ENCODE measurements at regions not wholly inside any gene's neighbourhood (a gene's known extent, or its start where the extent isn't known, plus 50 kb on each side); places are given as distances from the start of the nearest gene placed in this dataset.
A peak's percentile ranks its signal among the peaks of the same experiment; 100 is the strongest.

DNA sequence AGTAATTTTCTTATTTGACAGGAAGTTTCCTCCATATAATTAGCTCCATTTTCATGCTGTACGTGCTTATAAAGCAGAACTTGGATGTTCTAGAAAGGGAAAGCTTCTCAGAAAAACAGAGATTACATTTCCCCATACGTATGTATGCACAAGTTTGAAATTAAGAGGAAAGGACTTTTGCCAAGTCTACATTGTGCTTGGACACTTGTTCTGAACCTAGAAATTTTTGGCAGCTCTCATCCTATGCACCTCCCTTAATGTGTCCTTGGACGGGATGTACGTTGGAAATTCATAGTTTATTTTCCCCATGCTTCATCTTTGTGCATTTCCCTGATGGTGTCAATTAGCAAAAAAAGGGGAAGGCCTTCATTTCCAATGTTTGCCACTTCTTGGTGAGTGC, 322.7 kb downstream of the BLID start:
- DNase-seq, result no peak

DNA sequence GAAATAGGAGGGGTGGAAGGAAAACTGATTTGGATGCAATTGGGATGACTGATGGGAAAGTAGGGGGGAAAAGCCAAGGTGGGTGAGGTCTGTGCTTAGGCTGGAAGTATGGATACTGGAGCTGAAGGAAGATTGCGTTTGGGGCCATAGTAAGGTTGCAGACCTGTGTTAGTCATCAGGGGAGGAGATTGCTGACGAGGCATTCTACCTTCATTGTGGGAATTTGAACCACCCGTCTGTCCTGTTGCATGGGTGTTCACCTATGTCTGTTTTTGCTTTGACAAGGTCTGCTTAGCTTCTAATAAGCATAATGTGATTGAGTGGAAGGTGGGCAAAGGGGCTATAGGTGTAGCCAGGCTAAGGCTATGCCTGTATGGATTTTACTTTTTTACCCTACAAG, 323.8 kb downstream of the BLID start:
- no peak for DNase-seq

DNA sequence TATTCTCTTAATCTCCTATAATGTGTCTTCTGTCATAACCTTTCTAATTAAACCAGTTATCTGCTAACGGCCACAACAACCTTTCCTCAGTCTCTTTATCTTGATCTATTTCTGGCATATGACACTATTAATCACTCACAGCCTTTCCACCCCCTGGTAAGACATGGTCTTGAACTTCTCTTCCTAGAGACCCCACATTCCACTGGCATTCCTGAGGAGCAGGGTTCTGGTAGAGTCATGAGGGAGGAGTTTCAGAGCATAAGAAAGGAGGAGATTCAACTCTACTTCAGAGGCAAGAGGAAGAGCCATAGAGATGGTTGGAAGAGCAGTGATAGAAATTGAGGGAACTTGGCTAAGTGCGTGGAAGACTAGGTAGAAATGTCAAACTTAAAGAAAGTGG, 325.6 kb downstream of the BLID start:
- no peak for DNase-seq

DNA sequence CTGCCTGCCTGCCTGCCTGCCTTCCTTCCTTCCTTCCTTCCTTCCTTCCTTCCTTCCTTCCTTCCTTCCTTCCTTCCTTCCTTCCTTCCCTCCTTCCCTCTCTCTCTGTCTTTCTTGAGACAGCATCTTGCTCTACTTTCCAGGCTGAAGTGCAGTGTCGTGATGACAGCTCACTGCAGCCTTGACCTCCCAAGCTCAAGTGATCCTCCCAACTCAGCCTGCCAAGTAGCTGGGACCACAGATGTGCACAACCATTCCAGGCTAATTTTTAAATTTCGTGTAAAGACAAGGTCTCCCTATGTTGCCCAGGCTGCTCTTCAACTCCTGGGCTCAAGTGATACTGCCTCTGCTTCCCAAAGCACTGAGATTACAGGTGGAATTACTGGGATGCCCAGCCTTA, 328.2 kb upstream of the SORL1-AS1 start:
- DNase-seq, result no peak

DNA sequence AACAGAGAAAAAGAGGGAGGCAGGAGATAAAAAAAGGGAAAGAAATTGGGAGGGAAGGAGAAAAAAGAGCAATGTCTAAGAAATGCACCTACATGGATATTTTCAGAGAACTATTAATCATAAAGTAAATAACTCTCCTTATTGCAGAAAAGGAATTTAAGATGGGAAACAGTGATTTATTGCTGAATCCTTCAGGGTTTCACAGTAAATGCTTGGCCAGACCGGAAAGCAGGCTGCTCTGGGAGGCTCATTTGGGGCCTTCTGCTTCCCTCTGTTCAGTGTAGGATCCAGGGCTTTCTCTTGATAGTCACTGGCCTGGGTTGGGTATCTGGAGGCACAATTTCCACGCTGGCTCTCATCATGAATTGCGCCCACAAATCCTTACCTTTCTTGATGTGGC, 324.3 kb upstream of the SORL1-AS1 start:
- DNase-seq, result no peak

DNA sequence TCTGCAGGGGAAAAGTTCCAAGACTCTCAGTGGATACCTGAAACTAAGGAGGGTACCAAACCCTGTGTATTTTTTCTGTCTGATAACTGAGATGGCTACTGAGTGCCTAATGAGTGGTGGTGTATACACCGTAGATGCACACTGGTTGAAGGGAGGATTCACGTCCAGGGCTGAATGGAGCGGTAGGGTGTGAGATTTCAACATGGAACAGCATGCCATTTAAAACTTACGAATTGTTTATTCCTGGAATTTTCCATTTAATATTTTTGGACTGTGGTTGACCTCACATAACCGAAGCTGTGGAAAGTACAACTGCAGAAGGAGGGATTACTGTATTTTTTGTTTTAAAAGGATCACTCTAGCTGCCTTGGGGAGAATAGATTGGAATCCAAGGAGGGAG, 322.5 kb upstream of the SORL1-AS1 start:
- no peak for DNase-seq

DNA sequence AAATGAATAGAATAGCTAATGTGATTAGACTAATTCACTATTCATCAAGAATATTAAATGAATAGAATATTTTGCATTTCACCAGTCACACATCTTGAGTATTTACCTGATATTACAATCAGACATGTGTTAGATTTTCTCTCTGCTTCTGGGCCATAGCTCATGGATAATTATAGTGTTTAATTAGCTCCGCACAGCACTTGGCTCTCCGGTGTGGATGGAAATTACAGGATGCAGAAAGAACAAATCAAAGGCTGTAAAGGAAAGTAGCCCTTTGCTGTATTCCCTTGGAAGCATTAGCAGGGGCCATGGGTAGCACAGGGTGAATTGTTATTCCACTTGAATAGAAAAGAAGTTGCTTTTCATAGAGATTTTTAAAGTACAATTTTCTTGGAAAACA, 320.3 kb upstream of the SORL1-AS1 start:
- DNase-seq, result no peak

DNA sequence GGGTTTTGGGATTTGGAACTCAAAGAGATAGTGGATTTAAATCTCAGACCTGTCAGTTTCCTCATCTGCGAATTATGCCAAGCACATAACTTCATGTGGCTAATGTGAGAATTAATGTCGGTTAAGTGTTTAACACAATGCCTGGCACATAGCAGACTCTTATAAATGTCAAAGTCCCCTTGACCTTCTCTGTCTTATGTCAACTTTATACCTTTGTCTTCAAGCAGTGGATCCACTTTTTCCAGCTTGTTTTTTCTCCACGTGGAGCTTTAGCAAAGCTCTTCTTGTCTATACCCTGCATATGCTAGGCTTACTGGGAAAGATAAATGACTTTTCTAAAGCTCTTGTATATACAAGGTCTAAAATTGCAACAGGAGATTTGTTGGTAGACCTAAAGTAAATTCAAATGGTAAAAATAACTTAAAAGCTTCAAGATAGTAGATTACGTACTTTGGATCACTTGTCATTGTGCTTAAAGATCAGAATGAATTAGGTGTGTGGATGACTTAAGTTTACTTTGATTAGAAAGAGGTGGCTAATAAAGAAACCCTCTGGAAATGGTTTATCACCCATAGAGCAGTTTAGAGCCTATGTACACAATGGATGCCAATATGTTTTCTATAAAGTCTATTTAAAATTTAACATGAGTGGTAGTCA, 318.3 kb upstream of the SORL1-AS1 start:
- no peak for DNase-seq

DNA sequence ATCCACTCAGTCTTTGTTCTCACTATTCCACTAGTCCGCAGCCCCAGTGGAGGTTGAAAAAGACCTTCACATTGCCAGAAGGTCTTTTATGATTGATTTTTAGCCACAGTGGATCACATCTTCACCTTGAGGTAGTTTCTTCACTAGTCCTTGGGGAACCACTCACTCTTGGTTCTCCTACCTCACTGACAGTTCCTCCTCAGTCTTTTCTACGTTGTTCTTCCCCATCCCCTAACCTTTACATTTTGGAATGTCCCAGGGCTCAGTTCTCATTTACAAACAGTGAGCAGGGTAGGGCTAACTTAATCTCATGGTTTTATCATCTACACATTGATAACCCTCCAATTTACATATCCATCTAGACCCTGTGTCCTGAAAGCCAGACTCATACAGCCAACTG, 316.4 kb upstream of the SORL1-AS1 start:
- no peak for DNase-seq

DNA sequence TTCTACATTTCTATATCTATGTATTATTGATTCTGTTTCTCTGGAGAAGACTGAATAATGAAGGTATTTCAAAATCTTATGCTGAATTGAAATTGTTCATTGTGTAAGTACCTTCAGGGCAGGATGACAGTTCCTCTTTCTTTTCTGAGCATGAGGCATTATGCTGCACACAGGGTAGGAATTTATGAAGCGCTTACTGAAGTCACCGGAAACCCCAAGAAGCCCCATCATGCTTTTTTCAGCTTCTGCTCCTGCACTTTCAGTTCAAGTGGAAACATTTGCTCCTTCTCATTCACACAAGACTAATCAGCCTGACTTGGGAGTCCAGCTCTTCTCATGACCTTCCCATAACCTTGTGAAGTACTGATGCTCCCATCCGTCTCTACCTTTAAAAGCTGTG, 314.7 kb upstream of the SORL1-AS1 start:
- DNase-seq, result no peak

DNA sequence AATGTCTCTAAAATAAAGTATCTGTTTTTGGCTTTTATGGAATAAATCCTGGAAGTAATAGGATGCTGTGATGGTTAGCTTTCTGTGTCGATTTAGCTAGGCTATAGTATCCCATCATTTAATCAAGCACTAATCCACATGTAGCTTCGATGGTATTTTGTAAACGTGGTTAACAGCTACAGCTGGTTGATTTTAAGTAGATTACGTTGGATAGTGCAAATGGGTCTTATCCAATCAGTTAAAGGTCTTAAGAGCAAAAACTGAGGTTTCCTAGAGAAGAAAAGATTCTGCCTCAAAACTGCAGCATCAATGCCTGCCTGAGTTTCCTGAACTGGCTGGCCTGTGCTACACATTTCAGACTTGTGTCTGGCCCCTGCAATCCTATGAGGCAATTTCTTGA, 314.2 kb upstream of the SORL1-AS1 start:
- no peak for DNase-seq

DNA sequence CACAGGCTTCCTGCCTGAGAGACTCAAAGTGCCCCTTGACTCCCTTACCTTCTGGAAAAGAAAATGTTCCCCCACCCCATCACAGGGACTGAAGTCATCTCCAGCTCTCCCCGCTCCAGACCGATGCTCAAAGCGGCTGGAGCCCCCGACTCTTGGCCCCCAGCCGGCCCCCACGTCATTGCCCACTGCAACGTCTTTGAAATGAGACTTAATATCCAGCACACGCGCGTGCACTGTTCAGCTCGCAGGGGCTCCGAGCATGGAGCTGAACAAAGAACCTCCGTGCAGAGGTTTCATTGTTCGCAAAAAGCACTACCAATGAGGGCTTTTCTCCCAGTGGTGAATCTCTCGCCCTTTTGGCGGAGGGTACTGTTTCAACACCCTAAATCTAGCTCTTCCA, 313.4 kb upstream of the SORL1-AS1 start:
- no peak for DNase-seq

DNA sequence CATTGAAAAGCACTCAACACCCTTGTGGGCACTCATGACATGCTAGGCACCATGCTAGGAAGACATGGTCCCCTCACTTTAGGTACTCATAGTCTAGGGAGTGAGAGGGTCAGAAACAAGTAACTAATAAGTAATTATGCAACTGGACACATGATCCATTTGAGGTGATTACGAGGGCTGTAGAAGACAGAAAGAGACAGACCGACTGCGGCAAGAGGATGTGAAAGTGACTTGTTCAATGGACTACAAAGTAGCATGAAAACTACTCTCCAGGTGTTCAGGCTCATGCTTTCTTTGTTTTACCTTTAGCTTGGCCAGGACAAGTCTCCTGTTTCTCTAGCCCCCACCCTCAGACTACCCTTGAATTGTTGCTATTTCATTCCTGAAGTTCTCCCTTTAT, 310.8 kb upstream of the SORL1-AS1 start:
- no peak for DNase-seq

DNA sequence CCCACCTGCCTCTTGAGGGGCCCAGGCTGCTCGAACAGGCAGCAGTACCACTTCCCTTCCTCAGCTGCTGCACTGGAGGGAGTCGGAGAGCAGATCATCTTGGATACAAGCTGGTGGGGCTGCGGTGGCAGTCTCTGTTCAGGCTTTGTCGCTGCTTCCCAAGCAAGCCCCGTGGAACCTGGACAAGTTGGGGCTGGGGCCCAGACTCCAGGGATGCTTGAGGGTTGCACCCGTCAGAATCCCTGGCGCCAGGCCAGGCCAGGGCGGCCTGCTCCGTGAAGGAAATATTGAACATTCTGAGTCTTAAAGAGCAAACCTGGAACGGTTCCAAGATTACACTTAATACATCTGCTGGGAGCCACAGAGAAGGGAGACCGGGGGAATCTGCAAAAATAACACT, 310.1 kb upstream of the SORL1-AS1 start:
- DNase-seq, result no peak

DNA sequence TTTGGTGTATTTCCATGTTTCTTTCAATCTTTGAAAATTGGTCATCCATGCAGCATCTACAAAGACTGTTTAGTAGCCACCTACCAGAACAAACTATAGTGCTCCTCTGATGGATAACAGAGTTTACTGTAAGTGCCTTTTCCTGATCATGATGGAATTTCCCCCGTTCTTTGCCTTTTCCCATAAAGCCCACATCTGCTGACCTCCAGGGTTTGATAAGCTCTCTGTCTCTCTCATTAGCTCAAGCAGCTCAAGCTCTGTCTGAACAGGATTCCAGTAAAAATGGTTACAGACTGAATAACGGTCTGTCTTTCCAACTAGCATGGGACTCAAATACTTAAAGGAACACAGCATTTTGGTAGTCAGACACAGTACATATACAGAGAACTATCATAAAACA, 308.4 kb upstream of the SORL1-AS1 start:
- no peak for DNase-seq

DNA sequence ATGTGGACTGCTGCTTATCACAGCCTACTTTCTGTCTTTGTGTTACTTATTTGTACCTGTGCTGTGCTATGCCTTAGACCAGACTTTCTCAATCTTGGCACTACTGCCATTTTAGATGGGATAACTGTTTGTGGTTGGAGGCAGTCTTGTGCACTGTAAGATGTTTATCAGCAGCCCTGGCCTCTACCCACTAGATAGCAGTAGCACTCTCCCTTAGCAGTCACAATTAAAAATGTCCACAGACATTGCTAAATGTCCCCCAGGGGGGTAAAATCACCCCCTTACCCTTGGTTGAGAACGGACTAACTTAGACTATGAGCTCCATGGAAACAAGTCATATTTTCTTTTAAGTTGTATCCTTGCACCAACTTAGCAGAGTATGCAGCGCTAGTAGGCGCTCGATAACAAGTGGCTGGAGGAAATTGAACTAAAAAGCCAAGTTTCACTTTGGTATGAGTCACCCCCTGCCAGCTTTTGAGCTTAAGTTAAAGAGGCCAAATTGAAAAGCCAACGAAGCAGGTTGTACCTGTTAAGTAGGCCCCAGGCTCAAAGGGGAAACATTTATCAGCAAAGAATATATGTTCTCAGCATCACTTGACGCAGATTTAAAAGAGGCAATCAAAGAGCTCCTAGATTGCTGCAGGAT, 304.8 kb upstream of the SORL1-AS1 start:
- no peak for DNase-seq

DNA sequence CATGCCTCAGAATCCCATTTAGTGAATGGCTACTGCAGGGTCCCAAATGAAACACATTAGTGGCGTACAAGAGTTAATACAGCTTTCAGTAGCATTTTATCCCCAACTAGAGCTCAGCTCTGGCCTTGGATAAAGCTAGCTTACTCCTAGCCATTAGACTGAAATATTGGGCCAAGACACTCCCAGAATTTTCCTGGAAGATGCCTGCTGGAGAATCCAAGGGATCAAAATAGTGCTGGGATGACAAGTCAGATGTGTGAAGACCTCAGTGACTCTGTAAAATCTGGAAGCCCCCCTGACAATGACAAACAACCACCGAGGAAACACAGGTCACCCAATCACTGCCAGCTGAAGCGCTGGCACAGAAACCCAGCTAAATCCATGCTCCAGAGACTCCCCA, 303.1 kb upstream of the SORL1-AS1 start:
- no peak for DNase-seq

DNA sequence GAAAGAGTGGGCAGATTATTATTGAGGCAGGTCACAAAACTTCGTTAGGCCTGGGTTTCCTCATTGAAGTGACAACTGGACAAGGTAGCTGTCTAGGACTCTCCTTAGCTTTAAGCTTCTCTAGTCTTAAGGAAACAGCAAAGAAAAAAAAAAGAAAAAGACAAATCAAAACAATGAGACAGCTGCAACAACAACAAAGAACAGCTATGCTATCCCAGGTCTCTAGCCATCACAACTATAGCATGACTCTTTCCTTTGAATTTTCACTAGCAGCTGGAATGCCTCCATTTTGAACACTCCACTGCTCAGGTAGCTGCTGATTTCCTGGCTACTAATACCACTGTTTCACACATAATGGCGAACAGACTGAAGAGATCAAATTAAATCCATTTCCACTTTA, 302.4 kb upstream of the SORL1-AS1 start:
- no peak for DNase-seq

DNA sequence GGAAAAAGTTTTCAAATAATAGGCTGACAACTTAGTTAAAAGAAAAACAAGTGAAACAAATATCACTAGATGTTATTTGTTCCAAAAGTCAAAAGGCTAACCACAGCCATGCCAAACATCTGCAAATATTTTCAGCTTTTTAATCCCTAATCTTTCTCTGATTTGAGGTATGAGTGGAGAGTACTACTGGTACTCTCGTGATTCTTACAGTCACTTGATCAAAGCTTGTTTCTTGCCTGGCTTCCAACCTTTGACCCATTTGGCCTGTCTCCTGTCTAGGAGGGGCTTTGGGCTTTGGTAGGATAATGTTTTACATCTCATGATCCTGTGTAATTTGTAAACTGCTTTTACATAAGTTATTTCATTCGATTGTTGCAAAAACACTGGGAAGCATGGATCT, 301.8 kb upstream of the SORL1-AS1 start:
- DNase-seq, result no peak

DNA sequence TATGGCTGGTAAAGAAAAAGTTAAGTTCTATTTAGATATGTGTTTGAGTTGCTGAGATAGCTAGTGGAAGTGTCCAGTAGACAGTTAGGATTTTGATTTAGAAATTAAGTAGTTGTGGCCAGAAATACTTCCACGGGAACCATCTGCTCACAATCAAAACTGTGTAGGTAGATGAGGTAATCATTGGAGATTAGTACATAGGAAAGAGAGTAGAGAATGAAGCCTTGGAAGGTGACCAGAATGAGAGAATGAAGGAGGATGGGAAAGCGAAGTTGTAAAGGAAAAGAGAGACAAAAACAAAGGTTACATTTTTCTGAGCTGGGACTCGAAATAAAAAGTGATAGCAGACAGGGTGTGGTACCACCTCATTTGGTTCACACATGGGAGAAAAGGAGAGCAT, 296.9 kb upstream of the SORL1-AS1 start:
- DNase-seq, result no peak

DNA sequence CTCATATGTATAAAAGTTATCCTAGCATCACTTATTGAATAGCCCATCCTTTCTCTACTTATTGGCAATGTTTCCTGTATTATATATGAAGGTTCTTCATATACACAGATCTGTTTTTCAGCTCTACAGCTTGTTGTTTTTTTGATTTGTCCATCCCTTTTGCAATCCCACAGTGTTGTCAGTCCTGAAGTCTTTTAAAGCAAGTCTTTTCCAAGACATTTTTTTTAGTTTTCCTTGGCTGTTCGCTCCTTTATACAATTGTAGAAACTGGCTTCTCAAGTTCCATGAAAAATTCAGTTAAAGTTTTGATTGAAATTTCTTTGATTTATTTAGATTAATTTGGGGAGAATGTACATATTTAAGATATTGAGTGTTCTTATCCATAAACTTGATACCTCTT, 295.3 kb upstream of the SORL1-AS1 start:
- DNase-seq, result no peak

DNA sequence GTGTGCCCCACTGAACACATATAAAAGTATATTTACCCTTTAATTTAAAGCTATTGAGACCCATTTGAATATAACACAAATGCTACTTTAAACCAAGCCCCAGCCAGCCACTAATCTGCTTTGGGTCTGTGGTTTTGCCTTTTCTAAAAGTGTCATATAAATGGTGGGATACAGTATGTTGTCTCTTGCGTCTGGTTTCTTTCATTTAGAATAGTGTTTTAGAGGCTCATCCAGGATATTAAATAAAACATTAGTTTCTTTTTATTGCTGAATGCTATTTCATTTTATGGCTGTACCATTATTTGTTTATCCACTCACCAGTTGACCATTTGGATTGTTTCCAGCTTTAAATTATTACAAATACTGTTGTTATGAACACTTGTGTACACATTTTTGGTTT, 290.5 kb upstream of the SORL1-AS1 start:
- DNase-seq, result no peak

DNA sequence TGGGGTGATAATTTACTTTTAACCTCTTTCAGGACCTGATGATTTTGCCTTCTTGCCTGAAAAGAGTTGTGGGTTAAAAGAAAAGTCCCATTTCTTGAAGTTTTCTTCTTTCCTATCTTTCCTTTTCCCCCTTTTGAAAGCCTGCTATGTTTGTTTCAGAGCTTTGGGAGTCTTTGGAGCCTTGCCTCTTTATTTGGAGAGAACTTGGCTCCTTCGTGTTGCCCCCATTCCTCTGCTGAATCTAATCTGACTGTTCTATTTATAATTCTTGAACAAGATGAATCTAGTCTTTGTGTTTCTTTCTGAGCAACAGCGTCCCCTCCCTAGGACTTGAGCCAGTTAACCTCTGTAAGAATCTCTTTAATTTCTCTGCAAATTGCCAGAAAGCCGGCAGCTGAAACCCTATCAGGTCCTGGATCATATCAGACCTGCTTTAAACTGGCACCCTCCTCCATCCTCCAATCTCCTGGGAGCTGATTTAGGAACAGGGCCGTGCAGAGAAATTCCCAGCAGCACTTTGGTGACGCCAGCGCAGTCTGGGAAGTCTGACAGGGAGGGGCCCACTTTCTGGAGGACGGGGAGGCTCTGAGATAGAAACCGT, 289.1 kb upstream of the SORL1-AS1 start:
- peak; percentile 56 for DNase-seq

DNA sequence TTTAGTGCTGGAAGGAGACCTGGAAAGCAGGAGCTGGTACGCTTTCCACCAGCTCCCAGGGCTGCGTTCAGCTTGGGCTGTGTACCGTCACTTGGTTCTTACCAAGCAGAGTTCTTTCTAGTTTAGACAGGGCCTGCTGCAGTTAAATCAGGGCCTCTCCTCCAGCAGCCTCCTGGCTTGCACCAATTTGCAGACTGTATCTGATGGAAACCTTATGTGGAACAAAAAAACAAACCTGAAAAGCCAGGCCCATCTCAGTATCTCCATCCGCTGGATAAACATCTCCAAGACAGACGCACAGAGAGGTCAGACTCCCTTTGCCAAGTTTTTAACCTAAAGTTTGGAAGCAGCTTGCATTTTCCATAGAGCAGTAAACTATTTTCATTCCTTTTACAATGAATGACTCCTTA, 288.6 kb upstream of the SORL1-AS1 start:
- no peak for DNase-seq

Data from left kidney (tissue), 1 donor.